BJ (cell line): ENCODE measurements at regions not wholly inside any gene's neighbourhood (a gene's known extent, or its start where the extent isn't known, plus 50 kb on each side); places are given as distances from the start of the nearest gene placed in this dataset.

Experiments
- CTCF ChIA-PET: fragments of 350-600 bp; formaldehyde crosslinking; extraction: SDS; loops from one replicate; lab custom pipeline; 2021; ENCODE audit warnings: antibody characterized with exemption, inconsistent platforms; lab: Yijun Ruan, JAX
- POLR2A ChIA-PET: fragments of 300-600 bp; sonication (Branson Sonifier 250); formaldehyde crosslinking; extraction: SDS; loops from one replicate; lab custom pipeline; 2021; ENCODE audit warnings: antibody characterized with exemption; lab: Charles Lee
- DNase-seq: peaks from one replicate; pipeline ENCODE4 v3.0.0-alpha.2; 2011; ENCODE audit warnings: low read depth
- H3K27me3 ChIP-seq: 2 replicates; pipeline ENCODE4 v1.6.0; 2011; ENCODE audit warnings: low read length; ENCODE audit not compliant: control insufficient read depth, insufficient read depth
- H3K36me3 ChIP-seq: 2 replicates; pipeline ENCODE4 v1.5.1; 2011; ENCODE audit warnings: low read length; ENCODE audit not compliant: control insufficient read depth, insufficient read depth
- H3K4me3 ChIP-seq: 2 replicates; pipeline ENCODE4 v1.5.1; 2011; ENCODE audit warnings: low read depth, mild to moderate bottlenecking, control low read depth, low read length
- CTCF ChIP-seq: IDR thresholded peaks from 2 replicates; pipeline ENCODE4 v1.5.1; 2011; ENCODE audit warnings: low read depth, mild to moderate bottlenecking, control low read depth, inconsistent platforms, low read length, moderate library complexity; ENCODE audit not compliant: insufficient read depth

- H3K27me3 ChIP-seq: no peaks in the 10 kb centered on the region
- H3K4me3 ChIP-seq: no peak overlapping the region
- DNase-seq: no peak
- CTCF ChIA-PET: no interaction called here
- TF ChIP-seq CTCF: no peak
- POLR2A ChIA-PET: no interaction called here
- no peaks in the 10 kb centered on the region for H3K36me3 ChIP-seq
Observed at GRCh38 chr4:35541888-35542213, 702.5 kb downstream of the ARAP2 start.

DNA sequence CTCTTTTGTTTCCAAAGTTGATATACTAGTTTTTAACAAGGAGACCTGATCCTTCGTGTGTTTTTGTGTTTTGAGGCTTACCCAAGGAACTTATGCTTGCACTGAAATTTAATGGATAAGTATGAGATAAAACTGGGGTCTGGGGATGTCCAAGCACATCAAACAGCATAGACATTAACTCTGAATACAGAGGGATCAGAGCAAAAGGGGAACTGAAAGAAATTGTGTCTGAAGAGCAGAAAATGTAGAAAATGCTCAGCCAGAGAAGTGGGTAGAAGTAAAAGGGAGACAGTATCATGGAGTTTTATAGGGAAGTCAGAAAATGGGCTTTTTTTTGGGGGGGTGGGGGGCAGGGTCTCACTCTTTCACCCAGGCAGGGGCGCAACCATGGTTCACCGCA is 695.4 kb downstream of the ARAP2 start:
- Histone ChIP-seq H3K4me3 (no peak overlapping the region), H3K27me3 (no peaks in the 10 kb centered on the region), H3K36me3 (no peaks in the 10 kb centered on the region)
- no peak for TF ChIP-seq CTCF
- ChIA-PET POLR2A (no interaction called here), CTCF (no interaction called here)
- DNase-seq: no peak

GRCh38 chr4:35556387-35556786 is 687.9 kb downstream of the ARAP2 start:
- no peaks in the 10 kb centered on the region for H3K36me3 ChIP-seq

DNA sequence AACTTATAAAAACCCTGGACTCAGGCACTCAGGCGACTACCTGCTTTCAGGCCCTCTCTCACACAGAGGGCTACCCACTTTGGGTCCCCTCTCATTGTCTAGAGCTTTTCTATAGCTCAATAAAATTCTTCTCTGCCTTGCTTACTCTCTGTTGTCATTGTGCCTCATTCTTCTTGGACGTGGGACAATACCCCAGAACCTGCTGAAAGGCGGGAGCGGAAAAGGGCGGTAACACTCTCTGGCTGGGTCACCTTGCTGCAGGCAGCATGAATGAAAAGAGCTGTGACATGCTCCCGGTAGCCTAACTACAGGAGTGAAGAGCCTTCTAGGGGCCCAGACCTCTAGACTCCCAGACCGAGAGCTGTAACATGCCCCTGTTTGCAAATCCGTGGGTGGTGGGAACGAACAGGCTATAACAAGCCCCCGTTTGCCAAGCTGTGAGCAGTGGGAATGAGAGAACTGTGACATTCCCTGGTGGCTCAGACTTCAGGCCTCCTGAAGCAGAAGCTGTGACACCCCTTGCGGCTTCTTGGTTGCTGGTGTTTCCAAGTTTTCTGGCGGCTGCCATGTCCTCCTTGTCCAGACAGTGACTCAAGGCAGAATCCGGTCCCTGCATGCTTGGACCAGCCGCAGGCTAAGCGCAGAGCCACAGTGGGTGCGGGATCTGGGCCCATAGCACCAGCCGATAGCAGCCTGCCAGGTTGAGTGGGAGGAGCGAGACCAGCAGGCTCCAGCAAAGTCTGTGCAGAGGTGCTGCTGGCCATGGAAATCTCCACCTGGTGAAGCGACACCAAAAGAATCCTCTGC is 684.6 kb downstream of the ARAP2 start:
- H3K4me3 ChIP-seq: no peak overlapping the region
- no peak for TF ChIP-seq CTCF
- POLR2A ChIA-PET: no interaction called here
- DNase-seq: no peak
- H3K36me3 ChIP-seq: no peaks in the 10 kb centered on the region
- H3K27me3 ChIP-seq: no peaks in the 10 kb centered on the region
- CTCF ChIA-PET: no interaction called here

More at GRCh38 chr4:35556387-35556786, 687.9 kb downstream of the ARAP2 start:
- no peak for DNase-seq
- no peak overlapping the region for H3K4me3 ChIP-seq
- H3K27me3 ChIP-seq: no peaks in the 10 kb centered on the region
- POLR2A ChIA-PET: no interaction called here
- no peak for TF ChIP-seq CTCF
- CTCF ChIA-PET: no interaction called here

DNA sequence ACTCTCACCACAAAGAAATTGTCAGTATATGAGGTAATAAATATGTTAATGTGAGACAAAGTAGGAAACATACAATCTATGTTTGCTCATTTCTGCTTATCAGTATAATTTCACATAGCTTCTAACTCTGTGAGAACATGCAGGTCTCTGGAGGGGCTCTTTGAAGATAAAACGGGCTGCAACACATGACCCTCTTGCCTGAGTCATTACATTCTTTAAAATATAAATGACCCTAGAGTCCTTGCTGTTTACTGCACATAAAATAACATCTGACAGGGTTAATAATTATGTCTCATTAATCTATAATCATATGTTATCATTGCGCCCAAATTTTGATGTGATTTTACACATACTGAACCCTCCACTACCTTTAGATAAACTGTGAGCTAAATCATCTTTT is 681.5 kb downstream of the ARAP2 start:
- DNase-seq: no peak
- POLR2A ChIA-PET: no interaction called here
- CTCF ChIA-PET: no interaction called here
- Histone ChIP-seq H3K27me3 (no peaks in the 10 kb centered on the region), H3K4me3 (no peak overlapping the region), H3K36me3 (no peaks in the 10 kb centered on the region)
- TF ChIP-seq CTCF: no peak
